ENCODE measurements at regions not wholly inside any gene's neighbourhood (a gene's known extent, or its start where the extent isn't known, plus 50 kb on each side); places are given as distances from the start of the nearest gene placed in this dataset.

GRCh38 chr7:26444555-26444954, 152.9 kb downstream of the SNX10 start:
- Histone ChIP-seq H3K27me3 (replicated peaks) (no peaks in the 10 kb centered on the region), H3K36me3 (no peaks in the 10 kb centered on the region), H3K4me1 (replicated peaks) (0 out of 2 replicates have a peak, but pooled peaks cover 4% of the 10 kb centered on the region), H3K4me3 (no peak overlapping the region), H3K9me3 (replicated peaks) (no peaks in the 10 kb centered on the region), H3K27ac (no peak overlapping the region)
- DNase-seq (ENCODE audit: low read depth in 1 of 2, low spot score in 2 of 2) = no peak

DNA sequence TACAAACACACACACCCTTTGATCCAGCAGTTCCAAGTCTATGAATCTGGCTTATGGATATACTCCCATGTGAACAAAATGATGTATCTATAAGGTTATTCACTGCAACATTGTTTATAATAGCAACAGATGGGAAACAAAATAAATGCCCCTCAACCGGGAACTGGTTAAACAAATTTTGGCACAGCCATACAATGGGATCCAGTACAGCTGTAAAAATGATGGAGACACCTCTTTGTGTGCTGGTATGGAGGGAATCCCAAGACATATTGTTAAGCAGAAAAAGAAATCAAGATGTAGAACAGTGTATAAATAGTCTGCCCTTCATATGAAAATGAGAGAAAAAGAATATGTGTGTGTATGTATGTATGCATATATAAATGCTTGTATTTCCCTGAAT, 155.5 kb downstream of the SNX10 start:
- no peak for DNase-seq (ENCODE audit: low read depth in 1 of 2, low spot score in 2 of 2)
- Histone ChIP-seq H3K36me3 (no peaks in the 10 kb centered on the region), H3K27me3 (replicated peaks) (no peaks in the 10 kb centered on the region), H3K27ac (no peak overlapping the region), H3K9me3 (replicated peaks) (no peaks in the 10 kb centered on the region), H3K4me3 (no peak overlapping the region), H3K4me1 (replicated peaks) (0 out of 2 replicates have a peak, but pooled peaks cover 5% of the 10 kb centered on the region)

GRCh38 chr7:26449175-26450165, 157.8 kb downstream of the SNX10 start:
- H3K4me3 ChIP-seq = no peak overlapping the region
- DNase-seq (ENCODE audit: low read depth in 1 of 2, low spot score in 2 of 2) = peak in 1 of 2 experiments; percentile 11
- no peaks in the 10 kb centered on the region for H3K36me3 ChIP-seq
- H3K27ac ChIP-seq = no peak overlapping the region
- no peaks in the 10 kb centered on the region for H3K27me3 ChIP-seq (replicated peaks)
- H3K9me3 ChIP-seq (replicated peaks) = no peaks in the 10 kb centered on the region
- 0 out of 2 replicates have a peak, but pooled peaks cover 5% of the 10 kb centered on the region for H3K4me1 ChIP-seq (replicated peaks)

- DNase-seq (ENCODE audit: low read depth in 1 of 2, low spot score in 2 of 2) = no peak
Measured at GRCh38 chr7:26451997-26452396, 160.3 kb downstream of the SNX10 start.

GRCh38 chr7:26454180-26454579, 162.5 kb downstream of the SNX10 start:
- no peak for DNase-seq (ENCODE audit: low read depth in 1 of 2, low spot score in 2 of 2)
- 0 out of 2 replicates have a peak, but pooled peaks cover 5% of the 10 kb centered on the region for H3K4me1 ChIP-seq (replicated peaks)

More at GRCh38 chr7:26451997-26452396, 160.3 kb downstream of the SNX10 start:
- H3K9me3 ChIP-seq (replicated peaks) = no peaks in the 10 kb centered on the region
- no peaks in the 10 kb centered on the region for H3K36me3 ChIP-seq
- H3K27ac ChIP-seq = no peak overlapping the region
- no peaks in the 10 kb centered on the region for H3K27me3 ChIP-seq (replicated peaks)
- 0 out of 2 replicates have a peak, but pooled peaks cover 5% of the 10 kb centered on the region for H3K4me1 ChIP-seq (replicated peaks)
- H3K4me3 ChIP-seq = no peak overlapping the region

GRCh38 chr7:26457696-26458327, 166.2 kb downstream of the SNX10 start:
- Histone ChIP-seq H3K27me3 (replicated peaks) (no peaks in the 10 kb centered on the region), H3K4me1 (replicated peaks) (no peaks in the 10 kb centered on the region), H3K4me3 (no peak overlapping the region), H3K36me3 (no peaks in the 10 kb centered on the region), H3K27ac (no peak overlapping the region), H3K9me3 (replicated peaks) (no peaks in the 10 kb centered on the region)
- DNase-seq (ENCODE audit: low read depth in 1 of 2, low spot score in 2 of 2) = no peak

More at GRCh38 chr7:26454180-26454579, 162.5 kb downstream of the SNX10 start:
- no peaks in the 10 kb centered on the region for H3K27me3 ChIP-seq (replicated peaks)
- H3K36me3 ChIP-seq = no peaks in the 10 kb centered on the region
- no peak overlapping the region for H3K4me3 ChIP-seq
- no peaks in the 10 kb centered on the region for H3K9me3 ChIP-seq (replicated peaks)
- no peak overlapping the region for H3K27ac ChIP-seq

- Histone ChIP-seq H3K36me3 (no peaks in the 10 kb centered on the region), H3K9me3 (replicated peaks) (no peaks in the 10 kb centered on the region), H3K27ac (no peak overlapping the region), H3K4me3 (no peak overlapping the region), H3K27me3 (replicated peaks) (no peaks in the 10 kb centered on the region), H3K4me1 (replicated peaks) (no peaks in the 10 kb centered on the region)
- no peak for DNase-seq (ENCODE audit: low read depth in 1 of 2, low spot score in 2 of 2)
Measured at GRCh38 chr7:26458466-26459145, 166.9 kb downstream of the SNX10 start.

- Histone ChIP-seq H3K9me3 (replicated peaks) (no peaks in the 10 kb centered on the region), H3K4me1 (replicated peaks) (no peaks in the 10 kb centered on the region), H3K4me3 (no peak overlapping the region), H3K36me3 (no peaks in the 10 kb centered on the region), H3K27me3 (replicated peaks) (no peaks in the 10 kb centered on the region), H3K27ac (no peak overlapping the region)
- no peak for DNase-seq (ENCODE audit: low read depth in 1 of 2, low spot score in 2 of 2)
Measured at GRCh38 chr7:26459540-26460193, 168.0 kb downstream of the SNX10 start.

DNA sequence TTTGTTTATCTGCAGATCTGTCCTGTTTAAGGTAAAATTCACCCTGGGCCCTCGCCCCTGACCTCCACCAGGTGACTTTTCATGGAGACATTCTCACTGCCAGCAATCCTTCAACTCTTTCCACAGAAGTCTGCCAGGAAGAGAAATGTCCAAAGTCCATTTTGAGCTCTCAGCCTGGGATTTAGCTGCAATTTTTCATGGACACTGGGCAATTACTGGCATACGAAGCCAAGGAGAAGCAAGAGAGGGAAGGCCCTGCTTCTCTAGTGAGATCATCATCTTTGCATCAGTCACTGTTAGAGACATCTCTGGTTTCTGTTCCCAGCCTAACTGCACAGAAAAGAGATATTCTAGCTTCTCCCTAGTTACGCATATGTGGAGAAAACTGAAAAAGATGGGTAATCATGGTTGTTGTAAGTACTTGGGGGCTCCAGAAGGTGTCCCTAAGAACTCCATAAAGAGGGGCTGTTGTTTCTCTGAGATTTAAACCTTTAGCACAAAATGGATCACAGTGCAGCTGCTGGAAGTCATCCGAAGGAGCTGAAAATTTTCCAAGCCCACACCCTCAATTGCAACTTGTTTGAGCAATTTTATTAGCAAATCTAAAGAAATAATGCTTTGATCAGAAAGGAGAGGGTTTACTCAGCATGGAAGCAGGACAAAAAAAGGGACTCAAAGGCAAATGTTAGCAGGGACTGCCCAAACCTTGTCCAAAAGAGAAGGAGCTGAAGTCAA, 168.9 kb downstream of the SNX10 start:
- no peaks in the 10 kb centered on the region for H3K4me1 ChIP-seq (replicated peaks)
- no peaks in the 10 kb centered on the region for H3K9me3 ChIP-seq (replicated peaks)
- no peaks in the 10 kb centered on the region for H3K36me3 ChIP-seq
- no peak for DNase-seq (ENCODE audit: low read depth in 1 of 2, low spot score in 2 of 2)
- no peak overlapping the region for H3K4me3 ChIP-seq
- no peak overlapping the region for H3K27ac ChIP-seq
- H3K27me3 ChIP-seq (replicated peaks) = no peaks in the 10 kb centered on the region

DNA sequence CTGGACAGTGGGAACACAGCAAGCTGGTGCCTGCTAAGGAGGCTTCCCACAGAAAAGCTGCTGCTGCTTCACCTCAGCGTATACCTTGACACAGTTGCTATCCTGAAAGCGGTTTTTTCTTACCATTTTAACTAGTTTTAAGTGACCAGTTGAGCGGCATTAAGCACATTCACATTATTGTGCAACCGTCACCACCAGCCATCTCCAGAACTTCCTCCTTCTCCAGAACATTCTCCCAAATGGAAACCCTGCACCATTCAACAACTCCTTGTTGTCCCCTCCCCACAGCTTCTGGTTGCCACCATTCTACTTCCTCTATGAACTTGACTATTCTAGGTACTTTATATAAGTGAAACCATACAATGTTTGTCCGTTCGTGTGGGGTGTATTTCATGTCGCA, 169.9 kb downstream of the SNX10 start:
- Histone ChIP-seq H3K27me3 (replicated peaks) (no peaks in the 10 kb centered on the region), H3K4me1 (replicated peaks) (no peaks in the 10 kb centered on the region), H3K36me3 (no peaks in the 10 kb centered on the region), H3K27ac (no peak overlapping the region), H3K9me3 (replicated peaks) (no peaks in the 10 kb centered on the region), H3K4me3 (no peak overlapping the region)
- DNase-seq (ENCODE audit: low read depth in 1 of 2, low spot score in 2 of 2) = no peak

DNA sequence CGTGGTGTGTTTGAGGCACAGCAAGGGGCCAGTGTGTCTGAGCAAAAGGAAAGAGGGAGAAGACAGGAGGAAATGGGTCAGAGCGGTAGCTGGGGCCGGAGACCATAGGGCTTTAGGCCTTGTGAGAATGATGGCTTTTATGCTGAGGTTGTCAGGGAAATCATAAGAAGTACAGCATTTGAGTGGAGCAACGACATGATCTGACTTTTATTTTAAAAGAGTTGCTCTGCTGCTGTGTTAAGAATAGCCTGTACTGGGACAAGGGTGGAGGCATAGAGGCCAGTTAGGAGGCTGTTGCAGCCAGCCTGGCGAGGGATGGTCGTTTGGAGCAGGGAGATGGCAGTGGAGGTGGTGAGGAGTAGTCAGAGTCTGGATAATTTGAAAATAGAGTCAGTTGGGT, 174.3 kb downstream of the SNX10 start:
- no peak overlapping the region for H3K27ac ChIP-seq
- H3K4me1 ChIP-seq (replicated peaks) = no peaks in the 10 kb centered on the region
- DNase-seq (ENCODE audit: low read depth in 1 of 2, low spot score in 2 of 2) = no peak
- no peak overlapping the region for H3K4me3 ChIP-seq
- H3K9me3 ChIP-seq (replicated peaks) = no peaks in the 10 kb centered on the region
- no peaks in the 10 kb centered on the region for H3K36me3 ChIP-seq
- 0 out of 2 replicates have a peak, but pooled peaks cover 3% of the 10 kb centered on the region for H3K27me3 ChIP-seq (replicated peaks)

DNA sequence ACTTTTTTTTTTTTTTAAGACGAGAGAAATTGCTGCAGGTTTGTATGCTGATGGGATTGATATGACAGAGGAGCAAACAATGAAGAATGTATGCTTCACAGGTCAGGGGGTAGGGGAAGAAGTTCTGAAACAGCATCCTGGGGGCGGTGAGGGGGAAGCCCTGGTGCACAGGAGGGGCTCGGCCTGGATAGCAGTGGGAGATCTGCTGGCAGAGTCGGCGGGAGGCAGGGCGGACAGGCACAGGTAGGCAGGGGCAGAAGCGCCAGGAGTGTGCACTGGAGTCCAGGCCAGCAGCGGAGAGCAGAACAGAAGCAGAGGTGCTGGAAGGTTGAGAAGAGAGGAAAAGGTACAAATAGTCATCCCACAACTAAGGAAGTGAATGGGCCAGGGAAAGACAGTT, 175.4 kb downstream of the SNX10 start:
- Histone ChIP-seq H3K4me3 (no peak overlapping the region), H3K27me3 (replicated peaks) (0 out of 2 replicates have a peak, but pooled peaks cover 3% of the 10 kb centered on the region), H3K36me3 (no peaks in the 10 kb centered on the region), H3K4me1 (replicated peaks) (no peaks in the 10 kb centered on the region), H3K9me3 (replicated peaks) (no peaks in the 10 kb centered on the region), H3K27ac (no peak overlapping the region)
- DNase-seq (ENCODE audit: low read depth in 1 of 2, low spot score in 2 of 2) = no peak

- H3K9me3 ChIP-seq (replicated peaks) = no peaks in the 10 kb centered on the region
- H3K4me3 ChIP-seq = no peak overlapping the region
- no peak for DNase-seq (ENCODE audit: low read depth in 1 of 2, low spot score in 2 of 2)
- no peaks in the 10 kb centered on the region for H3K4me1 ChIP-seq (replicated peaks)
- 0 out of 2 replicates have a peak, but pooled peaks cover 3% of the 10 kb centered on the region for H3K27me3 ChIP-seq (replicated peaks)
- H3K27ac ChIP-seq = no peak overlapping the region
- H3K36me3 ChIP-seq = no peaks in the 10 kb centered on the region
Measured at GRCh38 chr7:26467541-26467940, 175.9 kb downstream of the SNX10 start.

All from SJSA1 (cell line).